ENCODE measurements at regions not wholly inside any gene's neighbourhood (a gene's known extent, or its start where the extent isn't known, plus 50 kb on each side); places are given as distances from the start of the nearest gene placed in this dataset.
A peak's percentile ranks its signal among the peaks of the same experiment; 100 is the strongest.

- no peak for DNase-seq (ENCODE audit: low spot score)
Observed at GRCh38 chr13:85381082-85381481, 418.1 kb downstream of the SLITRK6 start.

GRCh38 chr13:85379991-85380390, 419.2 kb downstream of the SLITRK6 start:
- no peak for DNase-seq (ENCODE audit: low spot score)

- DNase-seq (ENCODE audit: low spot score) = no peak
Observed at GRCh38 chr13:85379433-85379832, 419.8 kb downstream of the SLITRK6 start.

- no peak for DNase-seq (ENCODE audit: low spot score)
Observed at GRCh38 chr13:85377783-85378182, 421.4 kb downstream of the SLITRK6 start.

- no peak for DNase-seq (ENCODE audit: low spot score)
Observed at GRCh38 chr13:85373322-85373721, 425.9 kb downstream of the SLITRK6 start.

- DNase-seq (ENCODE audit: low spot score) = no peak
Observed at GRCh38 chr13:85371254-85371653, 428.0 kb downstream of the SLITRK6 start.

- no peak for DNase-seq (ENCODE audit: low spot score)
Observed at GRCh38 chr13:85368686-85369085, 430.5 kb downstream of the SLITRK6 start.

- DNase-seq (ENCODE audit: low spot score) = no peak
Observed at GRCh38 chr13:85367887-85368286, 431.3 kb downstream of the SLITRK6 start.

GRCh38 chr13:85366759-85367417, 432.3 kb downstream of the SLITRK6 start:
- no peak for DNase-seq (ENCODE audit: low spot score)

- DNase-seq (ENCODE audit: low spot score) = no peak
Observed at GRCh38 chr13:85363504-85363903, 435.7 kb downstream of the SLITRK6 start.

- DNase-seq (ENCODE audit: low spot score) = no peak
Observed at GRCh38 chr13:85362980-85363379, 436.2 kb downstream of the SLITRK6 start.

- DNase-seq (ENCODE audit: low spot score) = no peak
Observed at GRCh38 chr13:85347251-85347650, 452.0 kb downstream of the SLITRK6 start.

GRCh38 chr13:85334187-85334586, 465.0 kb downstream of the SLITRK6 start:
- no peak for DNase-seq (ENCODE audit: low spot score)

- no peak for DNase-seq (ENCODE audit: low spot score)
Observed at GRCh38 chr13:85333506-85334020, 465.7 kb downstream of the SLITRK6 start.

- DNase-seq (ENCODE audit: low spot score) = no peak
Observed at GRCh38 chr13:85332615-85333014, 466.6 kb downstream of the SLITRK6 start.

GRCh38 chr13:85321734-85322133, 477.5 kb downstream of the SLITRK6 start:
- no peak for DNase-seq (ENCODE audit: low spot score)

- no peak for DNase-seq (ENCODE audit: low spot score)
Observed at GRCh38 chr13:85317781-85318180, 481.4 kb downstream of the SLITRK6 start.

- DNase-seq (ENCODE audit: low spot score) = no peak
Observed at GRCh38 chr13:85316506-85317025, 482.7 kb downstream of the SLITRK6 start.

GRCh38 chr13:85314686-85315085, 484.5 kb downstream of the SLITRK6 start:
- peak; percentile 83 for DNase-seq (ENCODE audit: low spot score)

GRCh38 chr13:85313761-85314503, 485.3 kb downstream of the SLITRK6 start:
- DNase-seq (ENCODE audit: low spot score) = no peak

- DNase-seq (ENCODE audit: low spot score) = no peak
Observed at GRCh38 chr13:85312071-85312470, 487.1 kb downstream of the SLITRK6 start.

- DNase-seq (ENCODE audit: low spot score) = no peak
Observed at GRCh38 chr13:85303630-85304029, 495.6 kb downstream of the SLITRK6 start.

GRCh38 chr13:85298387-85298924, 500.8 kb downstream of the SLITRK6 start:
- DNase-seq (ENCODE audit: low spot score) = no peak
